GM18951 (cell line): ENCODE measurements at regions not wholly inside any gene's neighbourhood (a gene's known extent, or its start where the extent isn't known, plus 50 kb on each side); places are given as distances from the start of the nearest gene placed in this dataset.

ENCODE experiments used
- POLR2A ChIP-seq: IDR thresholded peaks from 4 replicates; pipeline ENCODE4 v1.6.1; 2011; ENCODE audit warnings: mild to moderate bottlenecking; ENCODE audit not compliant: insufficient read length, insufficient read depth; ENCODE audit errors: extremely low read depth
- in situ Hi-C: fragments of 300-500 bp; cut with MboI; formaldehyde crosslinking; loops from one replicate; pipeline ENCODE4 v1.12.0; 2022; ENCODE audit warnings: low sequenced_read_pairs, mixed read lengths, inconsistent platforms; ENCODE audit not compliant: unreplicated experiment

GRCh38 chr5:159411115-159411514 is 80.8 kb upstream of the IL12B start:
- in situ Hi-C loops: no loop called here
- TF ChIP-seq POLR2A: no peak

- TF ChIP-seq POLR2A: no peak
- in situ Hi-C loops: no loop called here
Observed at GRCh38 chr5:159412284-159413046, 82.2 kb upstream of the IL12B start.

- no peak for TF ChIP-seq POLR2A
- in situ Hi-C loops: no loop called here
Observed at GRCh38 chr5:159414021-159414420, 83.7 kb upstream of the IL12B start.

GRCh38 chr5:159415301-159415937 is 85.1 kb upstream of the IL12B start:
- TF ChIP-seq POLR2A: no peak
- in situ Hi-C loops: no loop called here

GRCh38 chr5:159416438-159416837 is 86.2 kb upstream of the IL12B start:
- TF ChIP-seq POLR2A: no peak
- in situ Hi-C loops: no loop called here

- no peak for TF ChIP-seq POLR2A
- in situ Hi-C loops: no loop called here
Observed at GRCh38 chr5:159417170-159417569, 86.9 kb upstream of the IL12B start.

- TF ChIP-seq POLR2A: no peak
- in situ Hi-C loops: no loop called here
Observed at GRCh38 chr5:159419576-159419975, 89.3 kb upstream of the IL12B start.

GRCh38 chr5:159420940-159421339 is 90.7 kb upstream of the IL12B start:
- TF ChIP-seq POLR2A: no peak
- in situ Hi-C loops: loop anchor here (10.0 kb wide), 1 partner anchor 86 kb away; the partner anchor contains the start of gene IL12B

- no peak for TF ChIP-seq POLR2A
- in situ Hi-C loops: loop anchor here (10.0 kb wide), 1 partner anchor 88 kb away; the partner anchor contains the start of gene IL12B
Observed at GRCh38 chr5:159422361-159422760, 92.1 kb upstream of the IL12B start.

GRCh38 chr5:159422910-159423309 is 92.6 kb upstream of the IL12B start:
- in situ Hi-C loops: loop anchor here (10.0 kb wide), 1 partner anchor 88 kb away; the partner anchor contains the start of gene IL12B

GRCh38 chr5:159424123-159424522 is 93.8 kb upstream of the IL12B start:
- TF ChIP-seq POLR2A: no peak

More at GRCh38 chr5:159422910-159423309, 92.6 kb upstream of the IL12B start:
- TF ChIP-seq POLR2A: no peak

GRCh38 chr5:159426694-159427093 is 96.4 kb upstream of the IL12B start:
- in situ Hi-C loops: loop anchor here (10.0 kb wide), 1 partner anchor 92 kb away; the partner anchor contains the start of gene IL12B
- no peak for TF ChIP-seq POLR2A

More at GRCh38 chr5:159424123-159424522, 93.8 kb upstream of the IL12B start:
- in situ Hi-C loops: loop anchor here (10.0 kb wide), 1 partner anchor 89 kb away; the partner anchor contains the start of gene IL12B

- in situ Hi-C loops: loop anchor here (10.0 kb wide), 1 partner anchor 93 kb away; the partner anchor contains the start of gene IL12B
- TF ChIP-seq POLR2A: no peak
Observed at GRCh38 chr5:159427180-159428012, 97.1 kb upstream of the IL12B start.

- in situ Hi-C loops: loop anchor here (10.0 kb wide), 1 partner anchor 554 kb away; no protein-coding TSS in a partner anchor
- TF ChIP-seq POLR2A: no peak
Observed at GRCh38 chr5:159430361-159431012, 100.2 kb upstream of the IL12B start.
